HG03442 (cell line): ENCODE measurements at regions not wholly inside any gene's neighbourhood (a gene's known extent, or its start where the extent isn't known, plus 50 kb on each side); places are given as distances from the start of the nearest gene placed in this dataset.
"Not testable (repeated sequence)": the region's sequence is repeated elsewhere in the genome, so short reads cannot be mapped to it uniquely, and the experiment has no call there.

Experiments used
- ATAC-seq: cut with Tn5 transposase; IDR thresholded peaks from one replicate; pipeline ENCODE4 v1.9.1; 2021; ENCODE audit warnings: mild to moderate bottlenecking, moderate library complexity; ENCODE audit not compliant: unreplicated experiment

- ATAC-seq = no peak
These were observed 161.4 kb upstream of the CDH11 start for GRCh38 chr16:65283181-65283651.

- no peak for ATAC-seq
These were observed 159.7 kb upstream of the CDH11 start for GRCh38 chr16:65281586-65281985.

GRCh38 chr16:65280845-65281512, 159.1 kb upstream of the CDH11 start:
- ATAC-seq = no peak

- ATAC-seq = no peak
These were observed 157.7 kb upstream of the CDH11 start for GRCh38 chr16:65279576-65279975.

GRCh38 chr16:65278874-65279273, 157.0 kb upstream of the CDH11 start:
- ATAC-seq = no peak

GRCh38 chr16:65274566-65274965, 152.7 kb upstream of the CDH11 start:
- ATAC-seq = no peak

GRCh38 chr16:65272699-65273414, 151.0 kb upstream of the CDH11 start:
- no peak for ATAC-seq

- ATAC-seq = no peak
These were observed 150.1 kb upstream of the CDH11 start for GRCh38 chr16:65271996-65272395.

- no peak for ATAC-seq
These were observed 146.5 kb upstream of the CDH11 start for GRCh38 chr16:65268331-65268730.

- no peak for ATAC-seq
These were observed 142.0 kb upstream of the CDH11 start for GRCh38 chr16:65263896-65264295.

- ATAC-seq = no peak
These were observed 138.9 kb upstream of the CDH11 start for GRCh38 chr16:65260746-65261145.

GRCh38 chr16:65254144-65254543, 132.3 kb upstream of the CDH11 start:
- ATAC-seq = no peak

GRCh38 chr16:65249768-65250167, 127.9 kb upstream of the CDH11 start:
- no peak for ATAC-seq

GRCh38 chr16:65244787-65245186, 122.9 kb upstream of the CDH11 start:
- ATAC-seq = no peak

GRCh38 chr16:65235339-65236177, 113.7 kb upstream of the CDH11 start:
- no peak for ATAC-seq

- not testable (repeated sequence) for ATAC-seq
These were observed 113.0 kb upstream of the CDH11 start for GRCh38 chr16:65234721-65235320.

- no peak for ATAC-seq
These were observed 107.4 kb upstream of the CDH11 start for GRCh38 chr16:65229191-65229662.

GRCh38 chr16:65227150-65227835, 105.4 kb upstream of the CDH11 start:
- no peak for ATAC-seq

- no peak for ATAC-seq
These were observed 104.2 kb upstream of the CDH11 start for GRCh38 chr16:65226077-65226476.

- no peak for ATAC-seq
These were observed 103.6 kb upstream of the CDH11 start for GRCh38 chr16:65225488-65225887.
